HG03432 (cell line): ENCODE measurements at regions not wholly inside any gene's neighbourhood (a gene's known extent, or its start where the extent isn't known, plus 50 kb on each side); places are given as distances from the start of the nearest gene placed in this dataset.
A peak's percentile ranks its signal among the peaks of the same experiment; 100 is the strongest.

Experiments
- ATAC-seq: cut with Tn5 transposase; IDR thresholded peaks from one replicate; pipeline ENCODE4 v1.9.1; 2021; ENCODE audit warnings: mild to moderate bottlenecking, moderate library complexity; ENCODE audit not compliant: unreplicated experiment

- ATAC-seq, result peak; percentile 95
Observed at GRCh38 chr13:78341032-78341431, 262.3 kb downstream of the POU4F1 start.

DNA sequence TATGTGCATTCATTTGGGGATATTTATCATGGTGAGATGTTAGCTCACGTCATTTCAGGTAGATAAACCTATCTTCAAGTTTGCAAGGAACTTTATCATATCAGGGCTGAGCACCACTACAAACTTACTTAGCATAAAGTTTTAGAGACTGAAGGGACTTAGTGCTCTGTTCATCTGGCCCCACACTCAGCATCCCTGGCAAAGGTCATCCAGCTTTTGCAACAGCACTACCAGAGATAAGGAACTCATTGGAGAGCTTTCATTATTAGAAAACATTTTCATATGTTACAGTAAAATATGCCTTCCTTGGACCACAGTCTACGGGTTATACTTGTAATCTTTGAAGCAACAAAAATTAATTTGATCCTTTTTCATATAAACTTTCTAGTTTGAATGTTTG lies 263.4 kb downstream of the POU4F1 start:
- ATAC-seq, result no peak

GRCh38 chr13:78334059-78334458 lies 269.3 kb downstream of the POU4F1 start:
- ATAC-seq, result no peak

DNA sequence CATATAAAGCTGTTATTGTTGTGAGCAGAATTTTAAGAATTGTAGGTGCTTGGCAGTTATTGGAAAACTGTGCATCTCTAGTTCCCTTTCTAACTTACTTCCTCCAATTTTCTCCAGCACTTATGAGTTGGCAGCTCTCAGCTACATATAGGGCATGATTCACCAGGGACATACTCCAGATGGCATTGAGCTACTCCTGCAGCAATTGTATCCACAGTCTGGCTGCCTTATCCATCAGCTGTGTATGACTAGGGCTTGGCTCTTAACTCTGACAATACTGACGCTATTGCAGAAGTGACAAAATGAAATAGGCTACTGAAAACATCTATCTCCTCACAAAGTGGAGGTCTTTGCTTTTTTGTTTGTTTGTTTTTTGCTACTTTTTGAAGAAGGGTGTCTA lies 276.7 kb downstream of the POU4F1 start:
- no peak for ATAC-seq

GRCh38 chr13:78325585-78325984 lies 277.8 kb downstream of the POU4F1 start:
- ATAC-seq, result no peak

DNA sequence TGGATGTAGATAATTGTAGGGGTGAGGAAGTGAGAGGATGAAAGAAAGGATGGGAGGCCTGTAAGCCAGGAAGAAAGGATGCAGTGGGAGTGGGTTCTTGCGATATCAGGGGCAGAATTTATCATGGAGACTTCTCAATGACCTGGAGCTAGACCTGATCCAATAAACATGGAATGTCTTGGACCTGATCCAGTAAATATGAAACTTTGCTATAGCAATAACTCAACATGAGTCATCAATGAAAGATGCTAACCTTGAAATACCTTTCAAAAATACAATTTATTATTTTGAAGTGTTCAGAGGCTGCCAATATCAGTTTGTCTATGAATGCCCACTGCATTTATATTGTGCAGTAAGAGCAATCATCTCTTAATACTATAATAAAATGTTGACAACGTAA lies 279.5 kb downstream of the POU4F1 start:
- no peak for ATAC-seq

DNA sequence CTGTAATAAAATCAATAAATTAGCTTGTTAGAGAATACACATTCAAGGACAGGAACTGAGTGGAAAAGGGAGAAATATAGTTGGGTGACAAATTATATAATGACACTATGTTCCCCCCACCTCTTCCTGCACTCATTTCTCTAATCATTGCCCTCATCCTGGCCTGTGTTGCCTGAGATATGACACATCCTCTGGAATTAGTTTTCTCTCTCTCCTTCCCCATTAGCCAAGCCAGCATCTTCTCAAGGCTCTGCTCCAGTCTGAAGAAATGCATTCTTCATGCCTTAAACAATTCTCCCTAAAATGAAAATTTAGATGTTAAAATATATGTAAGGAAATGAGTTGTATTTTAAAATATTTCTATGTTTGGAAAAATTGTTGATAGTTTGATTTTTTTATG lies 280.3 kb downstream of the POU4F1 start:
- ATAC-seq, result no peak

DNA sequence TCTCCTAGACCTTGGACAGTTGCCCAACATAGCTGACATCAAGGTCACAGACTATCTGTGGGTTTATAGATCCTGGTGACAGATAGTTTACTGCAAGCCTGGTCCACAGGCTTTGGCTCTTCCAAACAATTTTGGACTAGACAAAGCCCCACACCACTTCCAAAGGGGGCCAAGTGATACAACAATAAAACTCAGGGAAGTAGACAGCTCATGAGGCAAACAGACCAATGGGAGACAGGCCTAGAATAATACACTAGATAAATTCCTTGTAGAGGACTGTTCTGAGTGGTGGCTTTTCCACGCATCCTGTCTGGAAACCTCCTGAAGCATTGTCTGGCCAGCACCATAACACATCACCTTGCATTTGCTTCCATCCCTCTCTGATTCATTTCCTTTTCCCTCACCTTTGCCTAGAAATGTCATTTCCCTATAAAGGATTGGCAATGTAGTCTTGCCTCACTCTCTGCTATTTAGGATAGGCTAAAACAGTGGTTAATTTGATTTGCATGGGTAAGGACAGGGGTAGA lies 284.2 kb downstream of the POU4F1 start:
- ATAC-seq, result no peak

DNA sequence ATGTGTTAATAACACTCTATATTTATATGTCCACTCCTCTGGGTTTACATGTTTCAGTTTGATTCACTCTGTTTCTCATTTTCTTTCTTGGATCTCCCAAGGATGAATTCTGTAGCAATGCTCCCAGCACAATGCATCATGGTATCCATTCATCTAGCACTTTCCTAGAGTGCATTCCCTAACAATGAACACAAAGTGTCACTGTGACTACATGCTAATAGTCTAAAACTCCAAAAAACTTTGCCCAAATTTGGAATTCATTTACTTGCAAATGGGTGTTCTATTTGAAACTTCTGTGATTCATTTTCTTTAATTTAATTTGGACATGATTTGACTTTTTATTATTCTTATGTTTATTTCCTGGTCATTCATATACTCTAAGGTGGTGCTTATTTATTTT lies 286.3 kb downstream of the POU4F1 start:
- ATAC-seq, result no peak

- peak; percentile 90 for ATAC-seq
Observed at GRCh38 chr13:78309497-78310180, 293.7 kb downstream of the POU4F1 start.

DNA sequence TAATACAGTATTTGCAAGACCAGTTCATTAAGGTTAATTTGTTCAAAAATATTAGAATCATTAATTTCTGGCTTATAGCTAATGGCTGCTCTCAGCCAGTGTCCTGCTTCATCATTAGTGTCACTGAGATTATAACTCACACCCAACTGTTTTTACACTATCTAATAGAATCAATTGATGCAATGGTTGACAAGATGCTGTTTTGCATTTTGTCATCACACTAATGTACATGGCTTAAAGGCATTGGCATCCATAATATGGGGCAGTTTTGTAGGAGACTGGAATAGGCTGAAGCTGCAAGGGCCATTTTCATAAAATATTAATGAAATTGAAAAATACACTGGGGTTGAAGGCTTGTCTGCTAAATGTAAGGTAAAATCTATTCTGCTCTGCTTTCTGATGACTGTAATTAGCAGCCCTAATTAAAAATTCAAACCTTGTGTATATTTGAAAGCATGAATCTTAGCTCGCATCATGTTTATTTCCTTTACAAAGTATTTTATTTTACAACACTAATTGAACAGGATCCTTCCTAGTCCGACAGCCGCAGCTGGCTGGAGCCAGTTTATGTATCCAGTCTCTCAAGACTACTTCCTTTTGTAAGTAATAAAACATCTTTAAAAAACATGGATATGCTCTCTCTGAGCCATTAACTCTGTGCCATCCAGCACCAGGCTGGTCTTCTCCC lies 296.7 kb downstream of the POU4F1 start:
- no peak for ATAC-seq

DNA sequence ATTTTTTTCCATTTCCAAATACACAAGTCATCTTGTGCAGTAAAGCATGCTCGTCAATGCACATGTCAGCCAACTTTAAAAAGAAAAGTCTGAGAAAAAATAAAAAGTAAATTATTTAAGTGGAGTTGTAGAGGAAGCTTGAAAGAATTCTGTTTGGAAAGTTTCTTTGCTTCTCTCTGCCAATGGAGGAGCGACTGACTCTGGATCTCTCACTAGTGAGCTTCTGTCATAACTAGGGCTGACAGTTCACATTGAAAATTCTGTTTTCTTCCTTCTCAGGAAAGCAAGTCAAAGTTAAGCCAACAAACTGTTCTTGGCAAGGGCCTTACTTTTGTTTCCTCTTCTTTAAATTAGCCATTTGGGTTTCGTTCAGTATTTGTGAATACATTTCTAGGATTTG lies 298.2 kb downstream of the POU4F1 start:
- no peak for ATAC-seq

DNA sequence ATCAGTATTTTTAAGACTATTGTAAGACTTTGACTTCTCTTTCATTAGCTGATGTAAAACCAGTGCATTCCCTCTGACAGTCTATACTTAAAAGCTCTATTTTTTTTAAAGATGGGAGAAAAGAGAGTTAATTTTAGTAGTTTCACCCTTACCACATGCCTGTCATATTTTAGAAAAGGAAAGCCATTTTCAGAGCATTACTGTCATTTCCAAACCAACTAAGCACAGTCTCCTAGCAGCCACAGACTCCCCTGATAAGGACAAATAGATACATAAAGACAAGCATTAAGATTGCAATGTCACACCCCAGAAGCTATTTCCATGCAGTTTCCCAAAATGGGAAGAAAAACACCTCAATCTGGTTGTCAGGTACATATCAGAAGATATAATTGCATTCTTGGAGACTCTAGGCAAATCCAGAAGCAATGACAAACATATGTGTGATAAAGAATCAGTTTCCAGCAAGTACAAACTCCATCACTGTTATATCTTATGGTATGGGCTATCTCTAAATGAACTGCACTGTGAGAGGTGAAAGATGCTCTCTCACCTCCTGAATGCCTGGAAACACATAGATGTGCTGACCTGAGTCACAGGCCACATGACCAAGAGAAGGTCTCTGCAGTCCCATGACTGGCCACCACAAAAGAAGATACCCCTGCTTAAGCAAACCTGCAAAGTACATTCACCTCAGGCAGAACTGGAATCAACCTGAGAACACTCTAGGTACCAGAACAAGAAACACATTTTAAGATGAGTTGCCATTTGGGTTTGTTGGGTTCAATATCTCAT lies 303.3 kb downstream of the POU4F1 start:
- peak; percentile 93 for ATAC-seq

DNA sequence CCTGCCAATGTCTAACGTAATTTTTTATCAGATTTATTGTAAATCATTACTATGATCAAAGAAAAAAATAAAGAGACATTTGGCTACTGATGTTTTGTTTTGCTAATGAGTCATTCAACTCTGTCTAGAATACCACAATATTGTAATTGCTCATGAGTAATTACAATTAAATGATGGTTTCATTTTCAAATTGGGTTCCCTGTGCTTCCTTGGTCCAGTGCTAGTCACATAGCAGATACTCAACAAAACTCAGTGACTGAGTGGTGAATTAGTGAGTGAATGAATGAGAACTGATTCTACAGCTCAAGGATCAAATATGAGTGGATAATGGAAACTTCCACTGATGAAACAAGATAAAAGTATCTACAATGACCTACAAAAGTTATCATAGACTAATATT lies 304.7 kb downstream of the POU4F1 start:
- no peak for ATAC-seq

DNA sequence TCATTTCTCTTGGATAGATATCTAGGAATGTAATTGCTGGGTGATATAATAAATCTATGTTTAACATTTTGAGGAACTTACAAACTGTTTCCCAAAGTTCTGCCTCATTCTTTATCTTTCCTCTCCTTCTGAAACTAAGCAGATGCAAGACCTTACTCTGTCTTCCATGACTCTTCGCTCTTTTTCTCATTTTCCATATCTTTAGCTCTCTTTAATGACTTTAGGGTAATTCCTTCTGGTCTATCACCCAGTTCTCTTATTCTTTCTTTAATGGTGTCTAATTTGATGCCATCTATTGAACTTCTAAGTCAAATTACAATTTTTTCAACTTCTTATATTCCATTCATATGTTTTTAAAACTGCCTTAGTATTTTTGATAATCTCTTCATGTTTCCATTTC lies 316.6 kb downstream of the POU4F1 start:
- no peak for ATAC-seq

DNA sequence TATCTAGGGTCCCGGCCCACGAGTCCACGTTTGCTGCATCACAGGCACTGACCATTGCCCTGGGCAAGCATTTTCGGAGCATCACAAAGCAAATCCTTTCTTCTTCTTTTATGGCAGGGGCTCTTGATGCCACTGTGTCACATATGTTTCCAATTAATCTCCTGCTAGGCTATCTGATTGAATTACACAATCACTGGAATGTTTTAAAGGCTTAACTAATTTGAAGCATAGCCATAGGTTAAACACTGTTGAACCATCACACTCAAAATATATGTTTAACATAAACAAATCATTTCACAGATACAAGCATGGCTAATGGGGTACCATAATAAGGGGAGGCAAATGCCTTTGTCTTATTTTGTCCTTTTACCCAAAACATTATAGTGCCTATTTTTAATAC lies 338.3 kb downstream of the POU4F1 start:
- ATAC-seq, result no peak

GRCh38 chr13:78258304-78258703 lies 339.7 kb upstream of the EDNRB start:
- no peak for ATAC-seq

DNA sequence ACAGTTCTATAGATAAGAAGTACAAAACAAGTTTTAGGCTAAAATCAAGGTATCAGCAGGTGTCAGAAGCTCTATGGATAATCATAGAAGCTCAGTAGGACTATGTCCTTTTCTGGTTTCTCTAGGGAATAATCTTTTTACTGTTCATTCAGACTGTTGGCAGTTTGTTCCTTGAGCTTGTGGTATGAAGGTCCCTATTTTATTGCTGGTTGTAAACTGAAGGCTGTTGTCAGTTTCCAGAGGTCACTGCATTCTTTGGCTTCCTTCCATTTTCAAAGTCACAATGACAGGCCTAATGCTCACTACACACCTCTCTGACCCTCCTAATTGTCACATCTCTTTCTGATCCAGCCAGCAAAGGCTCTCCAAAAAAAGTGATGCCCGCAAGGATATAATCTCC lies 337.9 kb upstream of the EDNRB start:
- no peak for ATAC-seq

GRCh38 chr13:78254113-78254512 lies 335.5 kb upstream of the EDNRB start:
- ATAC-seq, result no peak

GRCh38 chr13:78247362-78247761 lies 328.7 kb upstream of the EDNRB start:
- ATAC-seq, result no peak

- ATAC-seq, result peak; percentile 78
Observed at GRCh38 chr13:78241278-78241919, 322.8 kb upstream of the EDNRB start.
